Peyer's patch (tissue), 4 donors: ENCODE measurements at regions not wholly inside any gene's neighbourhood (a gene's known extent, or its start where the extent isn't known, plus 50 kb on each side); places are given as distances from the start of the nearest gene placed in this dataset.
A peak's percentile ranks its signal among the peaks of the same experiment; 100 is the strongest.

Experiments
- DNase-seq, 3 donors: peaks; one replicate each; pipeline ENCODE4 v3.0.0-alpha.2; 2017 to 2019
- H3K27ac ChIP-seq, 4 donors: fragments of 200-600 bp; sonication (generic); one replicate each; pipeline ENCODE4 v1.5.1; 2016 to 2019
- H3K27me3 ChIP-seq, 2 donors: fragments of 200-600 bp; sonication (generic); one replicate each; pipeline ENCODE4 v1.5.1; 2019
- H3K36me3 ChIP-seq, 3 donors: fragments of 200-600 bp; sonication (generic); one replicate each; pipeline ENCODE4 v1.5.1; 2016 to 2019
- H3K4me1 ChIP-seq, 4 donors: fragments of 200-600 bp; sonication (generic); one replicate each; pipeline ENCODE4 v1.5.1; 2016 to 2019
- H3K4me3 ChIP-seq, 4 donors: fragments of 200-600 bp; sonication (generic); 1 replicate in 3 of 4; 2 replicates in 1 of 4; pipeline ENCODE4 v1.5.1; 2016 to 2019; ENCODE audit warnings: mild to moderate bottlenecking in 1 of 4
- H3K9me3 ChIP-seq, 4 donors: fragments of 200-600 bp; sonication (generic); one replicate each; pipeline ENCODE4 v1.5.1; 2016 to 2019; ENCODE audit warnings: mild to moderate bottlenecking in 1 of 4
- CTCF ChIP-seq, 6 experiments: fragments of 450-650 bp in 4 of 6; fragments of 200-600 bp in 2 of 6; sonication (generic) in 1 of 6; IDR thresholded peaks; one replicate each; pipeline ENCODE4 v1.5.1; 2017 to 2019; ENCODE audit warnings: antibody characterized with exemption in 6 of 6, mild to moderate bottlenecking in 3 of 6, moderate library complexity in 1 of 6
- POLR2A ChIP-seq, 2 donors: fragments of 450-650 bp; IDR thresholded peaks; one replicate each; pipeline ENCODE4 v1.5.1; 2017; ENCODE audit warnings: antibody characterized with exemption in 2 of 2, mild to moderate bottlenecking in 2 of 2, moderate library complexity in 2 of 2

- Histone ChIP-seq H3K4me3 (no peak overlapping the region), H3K27ac (no peak overlapping the region), H3K4me1 (peaks cover 4 to 15% (median 8%) of the 10 kb centered on the region in 4 donors), H3K27me3 (no peaks in the 10 kb centered on the region), H3K9me3 (no peaks in the 10 kb centered on the region), H3K36me3 (no peaks in the 10 kb centered on the region)
- DNase-seq, result no peak
- TF ChIP-seq CTCF (IDR thresholded peaks at IDR 0.05) (no peak), POLR2A (IDR thresholded peaks at IDR 0.05) (no peak)
These were observed 62.2 kb upstream of the ATP5PO start for GRCh38 chr21:33977721-33978369.

- H3K4me3 ChIP-seq, result no peak overlapping the region
- H3K36me3 ChIP-seq, result no peaks in the 10 kb centered on the region
- peaks cover 4 to 19% (median 8%) of the 10 kb centered on the region in 4 donors for H3K4me1 ChIP-seq
- no peaks in the 10 kb centered on the region for H3K27me3 ChIP-seq
- H3K9me3 ChIP-seq, result no peaks in the 10 kb centered on the region
- TF ChIP-seq POLR2A (IDR thresholded peaks at IDR 0.05), result no peak
- TF ChIP-seq CTCF (IDR thresholded peaks at IDR 0.05), result no peak
- peak overlapping the region in 3 of 4 donors; percentile 65 to 70 (median 66) for H3K27ac ChIP-seq
- DNase-seq, result no peak
These were observed 61.6 kb upstream of the ATP5PO start for GRCh38 chr21:33977017-33977720.

GRCh38 chr21:33976082-33977016 lies 60.7 kb upstream of the ATP5PO start:
- Histone ChIP-seq H3K27me3 (no peaks in the 10 kb centered on the region), H3K4me1 (peaks cover 4 to 25% (median 8%) of the 10 kb centered on the region in 4 donors), H3K9me3 (no peaks in the 10 kb centered on the region), H3K4me3 (no peak overlapping the region), H3K36me3 (no peaks in the 10 kb centered on the region), H3K27ac (peak overlapping the region; percentile 65 to 80 (median 68))
- TF ChIP-seq CTCF (IDR thresholded peaks at IDR 0.05) (no peak), POLR2A (IDR thresholded peaks at IDR 0.05) (no peak)
- DNase-seq, result peak in 2 of 3 donors; percentile 50 to 60

GRCh38 chr21:33975548-33976081 lies 60.0 kb upstream of the ATP5PO start:
- TF ChIP-seq POLR2A (IDR thresholded peaks at IDR 0.05), result no peak
- peak in 2 of 3 donors; percentile 41 to 65 for DNase-seq
- Histone ChIP-seq H3K4me1 (peaks cover 4 to 31% (median 8%) of the 10 kb centered on the region in 4 donors), H3K36me3 (no peaks in the 10 kb centered on the region), H3K27ac (peak overlapping the region; percentile 65 to 80 (median 68)), H3K4me3 (no peak overlapping the region), H3K9me3 (no peaks in the 10 kb centered on the region), H3K27me3 (no peaks in the 10 kb centered on the region)

GRCh38 chr21:33974513-33975468 lies 59.2 kb upstream of the ATP5PO start:
- no peaks in the 10 kb centered on the region for H3K27me3 ChIP-seq
- H3K36me3 ChIP-seq, result no peaks in the 10 kb centered on the region
- DNase-seq, result no peak
- H3K4me1 ChIP-seq, result peaks cover 4 to 40% (median 8%) of the 10 kb centered on the region in 4 donors
- peak overlapping the region in 3 of 4 donors; percentile 65 to 70 (median 66) for H3K27ac ChIP-seq
- no peaks in the 10 kb centered on the region for H3K9me3 ChIP-seq
- no peak for TF ChIP-seq CTCF (IDR thresholded peaks at IDR 0.05)
- no peak for TF ChIP-seq POLR2A (IDR thresholded peaks at IDR 0.05)
- no peak overlapping the region for H3K4me3 ChIP-seq
